Right ventricle myocardium superior (tissue), 1 donor: ENCODE measurements at regions not wholly inside any gene's neighbourhood (a gene's known extent, or its start where the extent isn't known, plus 50 kb on each side); places are given as distances from the start of the nearest gene placed in this dataset.

ENCODE experiments used
- ATAC-seq: fragments of 200-7000 bp; cut with Tn5 transposase; one replicate; pipeline ENCODE4 v1.9.1; 2020; ENCODE audit warnings: mild to moderate bottlenecking; ENCODE audit not compliant: poor library complexity
- DNase-seq: peaks from one replicate; pipeline ENCODE4 v3.0.0-alpha.2; 2020
- intact Hi-C: fragments of 100-400 bp; cut with DNase I; formaldehyde crosslinking; loops from one replicate; pipeline ENCODE4 v1.11.2; 2022
- donor health status: DM: no; HTN: yes; CAD: no; lungs with severe emphysema.

DNA sequence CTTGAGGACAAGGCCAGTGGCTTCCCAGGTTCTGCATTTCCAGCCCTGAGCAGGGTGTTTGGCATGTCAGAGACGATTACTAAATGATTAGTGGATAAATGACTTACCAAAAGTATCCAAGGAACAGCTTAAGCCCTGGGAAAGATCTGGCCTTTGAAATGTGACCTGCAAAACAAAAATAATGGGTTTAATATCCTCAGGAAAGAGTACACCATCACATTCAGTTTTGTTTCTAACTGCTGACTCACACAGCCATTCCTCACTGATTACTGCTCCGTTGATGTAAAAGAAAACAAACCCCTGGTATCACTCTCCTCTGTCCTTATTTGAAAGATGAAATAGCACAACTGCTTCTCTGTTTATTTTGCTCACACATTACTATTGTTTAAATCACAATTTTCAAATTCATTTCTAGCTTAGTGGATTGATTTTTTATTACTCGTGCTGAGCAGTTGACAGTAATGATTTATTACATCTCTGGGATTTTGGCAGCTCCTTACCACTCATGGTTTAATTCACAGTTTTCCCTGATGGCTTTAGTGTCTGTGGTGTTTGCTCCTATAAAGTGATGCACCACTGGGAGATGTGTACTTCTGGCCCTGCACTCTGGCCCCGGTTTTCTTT is 117.0 kb downstream of the CBLL2 start:
- DNase-seq (no peak), ATAC-seq (no peak)
- intact Hi-C loops: no loop called here

DNA sequence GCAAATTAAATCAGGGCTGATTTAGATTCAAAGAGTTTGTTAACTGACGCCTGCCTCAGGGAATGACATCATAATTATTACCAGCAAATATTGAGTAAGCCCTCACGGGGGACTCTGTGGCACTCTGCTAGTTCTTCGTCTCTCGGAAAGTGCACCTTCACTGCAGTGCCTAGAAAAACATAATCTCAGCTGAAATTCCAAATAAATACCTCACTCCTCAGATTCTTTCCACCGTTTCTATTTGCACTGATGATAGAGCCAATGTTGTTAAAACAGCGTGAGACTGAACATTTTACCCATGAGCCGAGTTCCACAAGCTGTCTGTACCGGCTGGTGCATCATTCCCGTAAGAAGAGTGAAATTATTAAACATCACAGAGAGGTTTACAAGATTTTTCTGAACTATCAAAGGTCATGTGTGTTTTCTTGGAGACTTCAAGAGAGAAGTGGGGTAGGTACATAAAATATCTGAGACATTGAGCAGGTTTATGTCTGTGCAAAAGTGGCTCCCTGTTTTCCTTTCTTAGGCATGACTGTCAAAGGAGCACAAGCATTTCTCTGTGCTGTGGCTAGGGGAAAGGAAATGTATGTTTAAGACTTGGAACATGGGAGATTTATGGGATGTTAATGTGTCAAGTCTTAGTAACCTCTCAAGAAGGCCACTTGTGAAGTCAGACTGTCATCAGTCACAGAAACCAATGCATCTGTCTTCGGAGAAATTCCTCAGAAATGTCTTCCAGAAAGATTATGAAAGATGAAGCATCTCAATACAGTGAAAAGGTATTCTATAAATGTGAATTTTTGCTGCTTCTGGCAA is 119.6 kb downstream of the CBLL2 start:
- intact Hi-C loops: no loop called here
- ATAC-seq (no peak), DNase-seq (no peak)

DNA sequence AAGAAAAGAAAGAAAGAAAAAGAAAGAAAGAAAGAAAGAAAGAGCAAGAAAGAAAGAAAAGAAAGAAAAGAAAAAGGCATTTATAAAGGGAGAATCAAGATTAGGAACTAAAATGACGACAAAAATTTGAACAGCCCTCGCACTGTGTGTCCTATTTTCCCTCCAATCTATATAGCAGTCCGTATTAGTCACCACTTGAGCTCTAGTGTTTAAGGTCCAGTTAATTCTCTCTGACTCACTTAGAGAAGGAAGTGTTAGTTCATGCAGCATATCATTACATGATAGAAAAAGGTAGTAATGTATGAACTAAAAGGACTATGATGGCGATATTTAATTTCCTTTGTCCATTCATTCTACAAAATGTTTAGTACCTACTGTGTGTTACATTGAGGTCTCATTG is 122.7 kb downstream of the CBLL2 start:
- ATAC-seq: no peak
- no peak for DNase-seq
- intact Hi-C loops: no loop called here

- no peak for ATAC-seq
- intact Hi-C loops: no loop called here
- no peak for DNase-seq
Observed at GRCh38 chrX:22396408-22396807, 123.7 kb downstream of the CBLL2 start.

GRCh38 chrX:22397566-22397965 is 124.9 kb downstream of the CBLL2 start:
- ATAC-seq (no peak), DNase-seq (no peak)
- intact Hi-C loops: no loop called here

GRCh38 chrX:22399437-22400192 is 126.9 kb downstream of the CBLL2 start:
- ATAC-seq (no peak), DNase-seq (no peak)
- intact Hi-C loops: no loop called here

DNA sequence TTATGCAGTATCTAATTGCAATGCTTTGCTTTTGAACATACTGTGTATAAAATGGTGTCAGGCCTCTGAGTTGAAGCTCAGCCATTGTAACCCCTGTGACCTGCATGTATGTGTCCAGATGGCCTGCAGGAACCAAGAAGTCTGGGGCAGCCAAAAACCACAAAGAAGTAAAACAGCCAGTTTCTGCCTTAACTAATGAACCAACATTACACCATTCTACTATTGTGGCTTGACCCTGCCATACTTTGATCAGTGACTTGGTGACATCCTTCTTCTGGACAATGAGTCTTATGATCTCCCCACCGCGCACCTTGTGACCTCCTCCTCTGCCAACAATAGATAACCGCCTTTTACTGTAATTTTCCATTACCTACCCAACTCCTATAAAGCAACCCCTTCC is 131.6 kb downstream of the CBLL2 start:
- intact Hi-C loops: no loop called here
- ATAC-seq: no peak
- no peak for DNase-seq

- intact Hi-C loops: no loop called here
- ATAC-seq (no peak), DNase-seq (no peak)
Observed at GRCh38 chrX:22406201-22406737, 133.6 kb downstream of the CBLL2 start.

GRCh38 chrX:22409418-22409817 is 136.7 kb downstream of the CBLL2 start:
- no peak for ATAC-seq
- intact Hi-C loops: no loop called here
- no peak for DNase-seq

DNA sequence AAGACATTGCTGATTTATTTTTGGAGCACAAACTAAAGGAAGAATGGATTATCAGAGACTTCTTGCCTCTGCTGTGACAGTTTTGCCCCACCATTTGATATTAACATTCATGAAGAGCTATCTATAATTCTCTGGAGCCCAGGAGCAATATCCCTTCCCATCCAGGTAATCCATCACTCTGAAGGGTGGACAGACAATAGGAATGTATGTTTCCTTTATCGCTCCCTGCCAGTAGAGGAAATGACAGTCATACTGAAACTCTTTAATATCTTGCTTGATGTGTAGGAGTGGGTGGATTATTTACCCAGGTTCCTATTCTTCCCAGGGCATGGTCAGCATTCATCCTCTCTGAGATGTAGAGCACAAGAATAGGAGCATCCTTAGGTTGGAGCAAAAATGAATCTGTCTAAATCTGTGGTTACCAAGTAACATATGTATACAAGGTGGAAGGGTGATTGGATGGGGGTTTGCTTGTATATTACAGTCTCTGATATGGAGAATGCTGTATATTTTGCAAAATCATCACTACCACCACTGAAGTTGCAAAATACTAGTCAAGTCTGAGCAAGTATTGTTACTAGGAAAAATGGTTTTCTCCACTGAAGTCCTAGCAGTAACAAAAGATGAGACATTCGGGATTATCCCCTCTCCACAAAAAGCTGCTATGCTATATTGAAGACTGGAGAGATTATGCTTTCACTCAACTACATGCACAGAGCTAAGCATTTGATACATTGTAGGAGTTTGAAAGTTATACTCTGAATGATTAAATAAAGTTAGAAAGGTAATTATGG is 151.6 kb downstream of the CBLL2 start:
- intact Hi-C loops: no loop called here
- ATAC-seq (no peak), DNase-seq (no peak)

- ATAC-seq: no peak
- intact Hi-C loops: no loop called here
Observed at GRCh38 chrX:22424919-22425318, 152.2 kb downstream of the CBLL2 start.

GRCh38 chrX:22429704-22430103 is 157.0 kb downstream of the CBLL2 start:
- ATAC-seq (no peak), DNase-seq (no peak)
- intact Hi-C loops: no loop called here

More at GRCh38 chrX:22424919-22425318, 152.2 kb downstream of the CBLL2 start:
- no peak for DNase-seq

DNA sequence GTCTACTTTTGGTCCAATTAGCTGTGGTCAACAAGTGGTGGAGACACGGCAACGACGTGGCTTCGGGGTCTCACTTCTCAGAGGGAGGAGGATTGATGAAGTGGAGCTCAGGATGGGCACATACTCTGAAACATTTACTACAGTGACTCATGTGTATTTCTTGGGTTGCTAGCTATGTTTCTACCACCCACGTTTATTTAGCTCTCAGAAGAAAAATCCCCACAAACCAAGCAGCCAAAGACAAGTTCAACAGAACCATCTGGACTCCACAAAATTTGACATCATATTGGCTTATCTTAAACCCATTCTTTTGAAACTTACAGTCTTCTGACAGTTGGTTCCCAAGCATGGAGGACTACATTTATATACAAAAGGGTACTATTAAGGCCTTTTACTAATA is 158.0 kb downstream of the CBLL2 start:
- ATAC-seq: no peak
- intact Hi-C loops: no loop called here
- no peak for DNase-seq

DNA sequence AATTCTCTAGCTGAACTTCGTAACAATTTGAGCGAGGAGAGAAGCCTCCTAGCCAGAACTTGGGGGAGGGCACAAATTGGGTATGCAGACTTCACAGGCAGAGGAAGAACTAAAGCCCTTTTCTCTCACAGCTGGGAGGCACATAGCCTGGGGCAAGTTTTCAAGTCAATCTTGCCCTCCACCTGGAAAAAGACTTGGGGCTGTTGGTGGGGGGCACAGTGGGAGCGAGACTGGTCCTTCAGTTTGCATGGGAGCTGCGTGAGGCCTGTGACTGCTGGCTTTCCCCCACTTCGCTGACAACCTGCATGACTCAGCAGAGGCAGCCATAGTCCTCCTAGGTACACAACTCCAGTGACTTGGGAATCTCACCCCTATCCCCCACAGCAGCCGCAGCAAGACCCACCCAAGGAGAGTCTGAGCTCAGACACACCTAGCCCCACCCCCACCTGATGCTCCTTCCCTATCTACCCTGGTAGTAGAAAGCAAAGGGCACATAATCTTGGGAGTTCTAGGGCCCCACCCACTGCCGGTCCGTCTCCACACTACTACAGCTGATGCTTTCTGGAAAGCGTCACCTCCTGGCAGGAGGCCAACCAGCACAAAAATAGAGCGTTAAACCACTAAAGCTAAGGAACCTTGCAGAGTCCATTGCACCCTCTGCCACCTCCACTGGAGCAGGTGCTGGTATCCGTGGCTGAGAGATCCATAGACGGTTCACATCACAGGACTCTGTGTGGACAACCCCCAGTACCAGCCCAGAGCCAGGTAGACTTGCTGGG is 160.8 kb downstream of the CBLL2 start:
- intact Hi-C loops: no loop called here
- ATAC-seq (no peak), DNase-seq (no peak)

DNA sequence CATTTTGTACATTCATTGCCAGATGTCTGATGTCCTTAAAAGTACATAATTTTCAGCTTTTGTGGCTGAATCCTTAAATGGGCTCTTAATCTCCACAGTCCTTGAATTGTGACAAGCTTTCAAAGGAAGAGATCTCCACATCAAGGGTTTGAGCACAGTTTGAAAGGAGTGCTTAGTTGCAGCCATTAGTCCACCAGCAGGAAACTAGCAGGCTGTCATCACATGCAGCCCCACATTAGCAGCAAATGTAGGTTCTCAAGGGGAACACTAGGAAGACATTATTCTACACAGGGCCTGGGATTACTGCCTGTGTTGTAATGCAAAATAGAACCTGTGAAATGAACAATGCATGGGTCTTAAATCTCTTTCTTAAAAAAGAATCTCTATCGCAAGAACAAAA is 173.2 kb downstream of the CBLL2 start:
- intact Hi-C loops: no loop called here
- no peak for ATAC-seq
- no peak for DNase-seq

DNA sequence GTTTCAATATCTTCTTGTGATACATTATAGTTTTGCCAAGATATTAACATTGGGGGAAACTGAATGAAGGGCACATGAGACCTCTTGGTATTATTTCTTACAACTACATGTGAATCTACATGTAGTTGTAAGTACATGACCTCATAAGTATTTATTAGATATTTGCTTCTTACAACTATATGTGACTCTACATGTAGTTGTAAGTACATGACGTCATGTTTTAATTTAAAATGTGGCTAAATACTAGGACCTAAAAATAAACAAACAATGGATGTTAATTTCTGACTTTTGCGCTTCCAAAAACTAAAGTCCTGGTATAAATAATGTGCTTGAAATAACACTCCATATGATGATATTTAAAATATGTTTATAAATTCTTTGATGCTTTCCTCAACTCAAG is 190.2 kb downstream of the CBLL2 start:
- DNase-seq (no peak), ATAC-seq (no peak)
- intact Hi-C loops: no loop called here

DNA sequence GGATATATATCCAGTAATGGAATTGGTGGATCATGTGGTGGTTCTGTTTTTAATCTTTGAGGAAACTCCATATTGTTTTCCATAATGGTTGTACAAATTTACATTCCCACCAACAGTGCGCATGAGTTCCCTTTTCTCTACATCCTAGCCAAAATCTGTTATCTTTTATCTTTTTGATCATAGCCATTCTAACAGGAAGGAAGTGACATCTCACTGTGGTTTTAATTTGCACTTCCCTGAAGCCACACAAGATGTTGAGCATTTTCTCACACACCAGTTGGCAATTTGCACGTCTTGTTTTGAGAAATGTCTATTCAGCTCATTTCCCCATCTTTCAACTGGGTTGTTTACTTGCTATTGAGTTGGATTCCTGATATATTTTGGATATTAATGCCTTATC is 194.9 kb downstream of the CBLL2 start:
- ATAC-seq (no peak), DNase-seq (no peak)
- intact Hi-C loops: no loop called here

GRCh38 chrX:22481436-22481835 is 208.7 kb downstream of the CBLL2 start:
- ATAC-seq (no peak), DNase-seq (no peak)
- intact Hi-C loops: no loop called here
